IPS-15b (cell line): ENCODE measurements at regions not wholly inside any gene's neighbourhood (a gene's known extent, or its start where the extent isn't known, plus 50 kb on each side); places are given as distances from the start of the nearest gene placed in this dataset.

Experiments
- H3K27me3 ChIP-seq: one replicate; pipeline ENCODE4 v1.6.1; 2013; ENCODE audit warnings: low read length; ENCODE audit not compliant: control insufficient read depth, insufficient read depth
- H3K36me3 ChIP-seq: one replicate; pipeline ENCODE4 v1.6.1; 2013; ENCODE audit warnings: low read length; ENCODE audit not compliant: control insufficient read depth, insufficient read depth
- H3K4me1 ChIP-seq: one replicate; pipeline ENCODE4 v1.6.1; 2013; ENCODE audit warnings: mild to moderate bottlenecking, low read length; ENCODE audit not compliant: control insufficient read depth, insufficient read depth
- H3K4me3 ChIP-seq: one replicate; pipeline ENCODE4 v1.5.1; 2013; ENCODE audit warnings: low read depth, low read length
- H3K9ac ChIP-seq: one replicate; pipeline ENCODE4 v1.6.1; 2013; ENCODE audit warnings: low read depth, mild to moderate bottlenecking, low read length
- H3K9me3 ChIP-seq: one replicate; pipeline ENCODE4 v1.6.1; 2013; ENCODE audit warnings: mild to moderate bottlenecking, low read length; ENCODE audit not compliant: control insufficient read depth, insufficient read depth

DNA sequence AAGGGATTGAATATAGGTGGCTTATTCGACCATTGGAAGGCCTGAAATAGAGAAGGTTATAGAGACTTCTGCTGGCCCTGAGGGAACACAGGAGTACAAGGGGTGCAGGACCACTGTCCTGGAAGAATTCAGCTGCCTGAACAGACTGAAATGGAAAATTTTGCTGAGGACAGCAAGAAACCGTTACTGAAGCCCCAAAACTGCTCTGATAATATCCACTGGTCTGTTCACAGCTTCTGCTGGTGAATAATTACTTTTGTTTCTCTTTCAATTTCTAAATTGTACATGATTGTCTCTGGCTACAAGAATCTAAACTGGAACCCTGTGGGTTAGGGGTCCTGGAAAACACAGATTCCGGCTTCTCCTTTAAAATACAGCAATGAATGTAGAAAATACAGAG lies 218.5 kb upstream of the CDH12 start:
- Histone ChIP-seq H3K4me1 (no peaks in the 10 kb centered on the region), H3K4me3 (no peak overlapping the region), H3K9me3 (no peaks in the 10 kb centered on the region), H3K9ac (no peak overlapping the region), H3K36me3 (no peaks in the 10 kb centered on the region), H3K27me3 (no peaks in the 10 kb centered on the region)

DNA sequence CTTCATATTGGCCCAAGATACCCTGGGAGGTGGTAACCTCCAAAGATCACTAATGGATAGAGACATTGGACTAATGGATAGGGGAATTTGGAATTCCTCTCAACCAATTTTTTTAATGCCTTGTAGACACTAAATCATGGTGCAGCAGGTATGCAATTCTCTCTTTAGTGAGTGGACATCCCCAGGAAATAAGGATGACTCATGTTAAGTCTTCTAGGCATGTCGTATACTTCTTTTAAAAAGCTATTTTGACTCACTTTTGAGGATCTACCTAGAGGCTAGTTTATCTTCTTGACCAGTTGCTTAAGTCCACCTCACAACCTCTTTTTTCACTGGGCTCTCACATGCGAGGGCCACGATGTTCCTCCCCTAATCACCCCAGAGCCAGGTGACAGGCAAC lies 211.6 kb upstream of the CDH12 start:
- Histone ChIP-seq H3K4me3 (no peak overlapping the region), H3K9ac (no peak overlapping the region), H3K4me1 (no peaks in the 10 kb centered on the region), H3K27me3 (no peaks in the 10 kb centered on the region), H3K9me3 (no peaks in the 10 kb centered on the region), H3K36me3 (no peaks in the 10 kb centered on the region)

DNA sequence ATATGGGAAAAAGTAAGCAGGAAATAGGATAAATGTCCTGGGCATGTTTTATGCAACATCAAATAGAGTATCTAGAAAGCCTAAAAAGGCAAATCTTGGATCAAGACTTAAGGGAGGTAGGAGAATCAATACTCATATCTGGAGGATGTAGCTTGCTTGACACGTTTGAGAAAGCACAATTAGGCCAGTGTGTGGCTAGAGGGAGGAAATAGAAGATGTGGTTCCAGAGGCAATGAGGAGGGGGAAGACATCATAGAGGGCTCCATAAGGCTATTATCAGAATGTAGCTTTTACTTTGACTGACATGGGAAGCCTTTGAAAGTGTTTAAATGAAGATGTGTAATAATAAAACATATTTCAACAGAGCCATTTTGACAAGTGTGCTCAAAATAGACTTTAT lies 200.7 kb upstream of the CDH12 start:
- Histone ChIP-seq H3K9ac (no peak overlapping the region), H3K36me3 (no peaks in the 10 kb centered on the region), H3K4me1 (no peaks in the 10 kb centered on the region), H3K4me3 (no peak overlapping the region), H3K9me3 (no peaks in the 10 kb centered on the region), H3K27me3 (no peaks in the 10 kb centered on the region)

DNA sequence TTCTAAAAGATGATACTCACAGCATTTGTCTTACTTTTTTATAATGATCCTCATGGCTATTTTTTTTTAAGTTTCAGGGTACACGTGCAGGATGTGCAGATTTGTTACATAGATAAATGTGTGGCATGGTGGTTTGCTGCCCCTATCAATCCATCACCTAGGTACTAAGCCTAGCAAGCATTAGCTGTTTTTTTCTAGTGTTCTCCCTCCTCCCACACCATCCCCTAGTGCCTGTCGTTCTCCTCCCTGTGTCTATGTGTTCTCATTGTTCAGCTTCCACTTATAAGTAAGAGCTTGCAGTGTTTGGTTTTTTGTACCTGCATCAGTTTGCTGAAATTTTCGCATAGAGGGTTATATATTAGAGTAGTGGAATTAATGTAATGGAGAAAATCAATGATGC lies 189.1 kb upstream of the CDH12 start:
- Histone ChIP-seq H3K36me3 (no peaks in the 10 kb centered on the region), H3K4me3 (no peak overlapping the region), H3K9ac (no peak overlapping the region)

DNA sequence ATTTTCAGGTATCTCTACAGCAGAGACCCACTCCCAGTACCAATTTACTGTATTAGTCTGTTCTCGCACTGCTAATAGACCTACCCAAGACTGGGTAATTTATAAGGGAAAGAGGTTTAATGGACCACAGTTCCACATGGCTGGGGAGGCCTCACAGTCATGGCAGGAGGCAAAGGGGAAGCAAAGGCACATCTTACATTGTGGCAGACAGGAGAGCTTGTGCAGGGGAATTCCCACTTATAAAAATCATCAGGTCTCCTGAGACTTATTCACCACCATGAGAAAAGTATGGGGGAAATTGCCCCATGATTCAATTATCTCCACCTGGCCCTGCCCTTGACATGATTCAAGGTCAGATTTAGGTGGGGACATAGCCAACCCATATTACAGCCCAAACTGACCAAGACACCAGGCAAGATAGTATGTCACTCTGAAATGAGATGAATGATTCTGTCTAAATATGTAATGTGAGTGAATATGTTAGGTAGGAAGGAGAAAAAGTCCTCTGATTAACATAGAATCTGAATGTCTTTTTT lies 182.5 kb upstream of the CDH12 start:
- Histone ChIP-seq H3K27me3 (no peaks in the 10 kb centered on the region), H3K36me3 (no peaks in the 10 kb centered on the region), H3K4me1 (no peaks in the 10 kb centered on the region), H3K4me3 (no peak overlapping the region), H3K9me3 (no peaks in the 10 kb centered on the region), H3K9ac (no peak overlapping the region)

More for the DNA sequence above, 189.1 kb upstream of the CDH12 start:
- Histone ChIP-seq H3K9me3 (no peaks in the 10 kb centered on the region), H3K27me3 (no peaks in the 10 kb centered on the region), H3K4me1 (no peaks in the 10 kb centered on the region)

DNA sequence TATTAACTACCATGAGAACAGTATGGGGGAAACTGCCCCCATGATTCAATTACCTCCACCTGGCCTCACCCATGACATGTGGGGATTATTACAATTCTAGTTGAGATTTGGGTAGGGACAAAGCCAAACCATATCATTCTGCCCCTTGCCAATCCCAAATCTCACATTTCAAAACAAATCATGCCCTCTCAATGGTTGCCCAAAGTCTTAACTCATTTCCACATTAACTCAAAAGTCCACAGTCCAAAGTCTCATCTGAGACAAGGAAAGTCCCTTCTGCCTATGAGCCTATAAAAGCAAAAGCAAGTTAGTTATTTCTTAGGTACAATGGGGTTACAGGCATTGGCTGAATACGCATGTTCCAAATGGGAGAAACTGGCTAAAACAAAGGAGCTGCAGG lies 180.7 kb upstream of the CDH12 start:
- H3K27me3 ChIP-seq = no peaks in the 10 kb centered on the region
- H3K36me3 ChIP-seq = no peaks in the 10 kb centered on the region
- H3K4me1 ChIP-seq = no peaks in the 10 kb centered on the region
- no peak overlapping the region for H3K9ac ChIP-seq
- H3K4me3 ChIP-seq = no peak overlapping the region
- H3K9me3 ChIP-seq = no peaks in the 10 kb centered on the region

DNA sequence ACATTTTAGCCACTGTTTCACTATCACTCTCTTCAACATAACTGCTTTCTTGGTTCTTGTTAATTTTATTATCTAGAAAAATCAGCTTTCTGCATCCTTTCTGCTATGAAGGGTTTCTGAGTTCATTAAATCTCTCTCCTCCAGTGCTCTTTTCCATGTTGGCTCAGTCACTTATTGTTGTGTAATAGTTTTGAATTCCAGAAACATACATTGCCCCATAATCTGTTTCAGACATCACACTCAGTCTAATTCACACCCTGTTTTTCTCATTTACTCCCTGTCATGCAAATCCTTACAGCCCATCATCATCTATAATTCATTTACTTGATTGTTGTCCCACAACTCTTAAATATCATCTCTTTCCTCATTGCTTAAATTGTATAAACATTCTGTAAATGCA lies 176.1 kb upstream of the CDH12 start:
- Histone ChIP-seq H3K9ac (no peak overlapping the region), H3K9me3 (no peaks in the 10 kb centered on the region)

DNA sequence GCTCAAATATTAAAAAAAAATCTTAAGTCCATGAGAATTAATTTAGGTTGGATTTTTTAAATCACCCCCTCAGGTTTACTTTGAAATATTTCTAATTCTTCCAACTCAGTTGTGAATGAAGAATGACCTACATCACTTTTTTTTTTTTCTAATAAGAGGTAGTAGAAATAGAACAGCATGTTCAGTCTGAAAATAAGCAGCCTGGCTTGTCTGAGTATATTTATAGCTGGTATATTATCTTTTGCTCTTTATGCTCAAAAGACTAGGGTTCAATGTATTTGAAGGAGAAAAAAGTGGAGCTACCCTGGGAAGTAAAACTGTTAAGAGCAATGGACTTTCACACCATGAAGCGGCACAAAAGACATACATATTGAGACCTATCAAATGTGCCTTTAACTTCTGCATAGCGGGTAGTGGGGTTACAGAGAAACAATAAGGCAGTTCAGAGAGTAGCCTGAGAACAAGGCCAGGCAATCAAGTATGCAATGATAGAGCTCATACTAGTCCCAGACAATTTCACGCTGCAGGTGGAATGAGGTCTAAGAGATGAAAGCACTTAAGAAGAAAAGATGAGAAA lies 175.4 kb upstream of the CDH12 start:
- no peaks in the 10 kb centered on the region for H3K4me1 ChIP-seq
- no peaks in the 10 kb centered on the region for H3K9me3 ChIP-seq
- H3K4me3 ChIP-seq = no peak overlapping the region
- H3K9ac ChIP-seq = no peak overlapping the region
- H3K36me3 ChIP-seq = no peaks in the 10 kb centered on the region
- H3K27me3 ChIP-seq = no peaks in the 10 kb centered on the region

More for the DNA sequence above, 176.1 kb upstream of the CDH12 start:
- Histone ChIP-seq H3K27me3 (no peaks in the 10 kb centered on the region), H3K36me3 (no peaks in the 10 kb centered on the region), H3K4me1 (no peaks in the 10 kb centered on the region), H3K4me3 (no peak overlapping the region)

DNA sequence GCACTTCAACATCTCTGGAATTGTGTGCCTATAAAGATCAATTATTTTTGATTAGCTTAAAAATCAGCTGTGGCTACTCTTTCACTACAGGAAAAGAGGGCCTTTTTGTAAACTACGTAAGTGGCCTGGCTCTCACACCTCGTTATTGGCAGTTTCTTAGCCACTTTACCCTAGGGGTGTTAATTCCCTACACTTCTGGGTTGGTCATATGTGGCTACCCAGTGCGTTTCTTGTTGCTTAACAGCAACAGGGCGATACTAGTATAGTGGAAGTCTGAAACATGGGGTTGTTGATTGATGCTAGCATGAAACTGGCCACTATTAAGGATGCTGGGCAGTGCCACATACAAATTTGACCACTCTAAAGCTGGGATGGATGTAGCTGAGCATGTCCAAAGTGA lies 174.7 kb upstream of the CDH12 start:
- H3K4me1 ChIP-seq = no peaks in the 10 kb centered on the region
- no peak overlapping the region for H3K4me3 ChIP-seq
- H3K27me3 ChIP-seq = no peaks in the 10 kb centered on the region
- no peak overlapping the region for H3K9ac ChIP-seq
- H3K9me3 ChIP-seq = no peaks in the 10 kb centered on the region
- no peaks in the 10 kb centered on the region for H3K36me3 ChIP-seq

DNA sequence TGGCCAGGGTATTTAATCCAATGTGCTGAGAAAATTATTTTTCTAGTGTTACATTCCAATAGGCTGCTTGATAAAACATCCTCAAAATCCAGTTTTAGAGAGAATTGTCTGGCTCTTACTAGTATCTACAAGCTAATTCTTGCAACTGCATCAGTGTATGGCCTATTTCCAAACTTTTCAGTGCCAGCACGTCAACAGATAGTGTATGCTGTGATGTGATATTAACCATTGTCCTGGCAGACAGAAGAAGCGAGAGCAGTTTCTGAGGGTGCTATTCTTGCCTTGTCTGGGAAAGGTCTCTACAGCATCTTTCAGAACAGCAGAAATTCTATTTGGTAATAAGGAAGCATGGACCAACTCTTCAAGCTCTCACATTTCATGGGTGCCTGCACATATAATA lies 174.2 kb upstream of the CDH12 start:
- Histone ChIP-seq H3K4me3 (no peak overlapping the region), H3K9me3 (no peaks in the 10 kb centered on the region), H3K36me3 (no peaks in the 10 kb centered on the region), H3K27me3 (no peaks in the 10 kb centered on the region), H3K4me1 (no peaks in the 10 kb centered on the region), H3K9ac (no peak overlapping the region)

DNA sequence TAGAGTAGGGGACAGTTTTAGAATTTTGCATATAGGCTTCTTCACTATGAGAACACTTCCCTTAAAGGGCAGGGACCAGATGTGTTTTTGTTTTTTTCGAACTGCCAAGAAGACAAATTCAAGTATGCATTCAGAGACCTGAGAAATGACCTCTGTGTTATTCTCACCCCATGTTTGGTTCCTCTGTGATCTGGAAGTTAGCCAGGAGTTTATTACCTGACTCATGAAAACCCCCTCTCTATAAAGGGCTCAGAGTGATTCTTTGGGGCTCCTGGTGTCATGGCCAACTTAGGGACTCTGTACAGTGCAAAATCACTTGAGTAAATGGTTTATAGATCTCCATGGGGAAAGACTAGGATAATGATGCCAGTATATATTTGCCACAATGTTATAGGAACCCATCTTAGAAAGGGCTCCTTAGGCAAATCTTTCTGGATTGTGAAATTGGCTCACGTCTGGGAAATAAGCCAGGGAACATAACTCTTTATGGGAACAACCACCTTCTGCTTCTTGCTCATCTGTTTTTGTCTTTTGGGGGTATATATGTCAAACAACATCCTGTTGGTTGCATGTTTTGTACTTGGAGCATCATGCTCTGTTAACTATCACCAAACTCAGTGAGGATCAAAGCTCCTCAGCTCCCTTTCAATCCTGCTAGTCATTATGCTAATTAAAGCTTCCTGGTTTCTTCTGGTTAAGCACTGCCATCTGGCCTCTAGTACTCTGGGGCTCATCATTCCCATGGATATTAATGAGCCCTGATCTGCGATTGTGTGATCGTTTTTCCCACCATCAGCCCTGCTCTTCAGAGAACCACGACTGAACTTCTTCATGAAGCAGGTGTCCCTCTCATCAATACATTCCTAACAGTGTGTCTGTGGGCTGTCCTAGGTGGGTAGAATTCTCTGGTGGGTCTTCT lies 173.4 kb upstream of the CDH12 start:
- Histone ChIP-seq H3K9ac (no peak overlapping the region), H3K9me3 (no peaks in the 10 kb centered on the region), H3K36me3 (no peaks in the 10 kb centered on the region), H3K4me1 (no peaks in the 10 kb centered on the region), H3K4me3 (no peak overlapping the region), H3K27me3 (no peaks in the 10 kb centered on the region)

DNA sequence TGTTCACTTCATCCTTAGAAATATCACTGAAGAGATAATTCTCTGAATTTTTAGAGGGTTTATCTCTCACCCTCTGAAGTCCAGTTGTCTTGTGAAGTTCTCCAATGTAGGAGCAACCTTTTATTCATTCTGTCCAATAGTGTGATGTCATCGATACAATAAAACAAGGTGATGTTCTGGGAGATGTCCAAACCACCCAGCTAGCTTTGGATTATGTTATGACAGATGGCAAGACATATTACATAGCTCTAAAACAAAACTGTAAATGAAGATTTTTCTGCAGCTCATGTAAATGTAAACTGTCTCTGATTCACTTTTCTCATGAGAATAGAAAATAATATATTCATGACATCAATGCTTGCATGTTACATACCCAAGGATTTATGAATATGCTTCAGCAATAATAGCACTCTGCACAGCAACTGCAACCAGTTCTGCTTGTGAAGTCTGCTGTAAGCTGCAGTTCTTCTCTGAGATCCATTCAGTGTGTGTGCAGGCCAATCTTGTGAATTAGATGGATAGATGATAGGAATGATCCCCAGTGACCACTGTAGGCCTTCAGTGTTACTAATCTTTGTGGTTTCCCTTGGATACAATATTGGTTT lies 172.6 kb upstream of the CDH12 start:
- no peaks in the 10 kb centered on the region for H3K36me3 ChIP-seq
- H3K27me3 ChIP-seq = no peaks in the 10 kb centered on the region
- no peak overlapping the region for H3K4me3 ChIP-seq
- no peaks in the 10 kb centered on the region for H3K9me3 ChIP-seq
- H3K4me1 ChIP-seq = no peaks in the 10 kb centered on the region
- H3K9ac ChIP-seq = no peak overlapping the region
